GDM1 (cell line): ENCODE measurements at regions not wholly inside any gene's neighbourhood (a gene's known extent, or its start where the extent isn't known, plus 50 kb on each side); places are given as distances from the start of the nearest gene placed in this dataset.
"Not testable (repeated sequence)": the region's sequence is repeated elsewhere in the genome, so short reads cannot be mapped to it uniquely, and the experiment has no call there.

Experiments
- DNase-seq: peaks from one replicate; lab custom pipeline; 2025; lab: John Stamatoyannopoulos, UW

GRCh38 chr12:46711756-46712155 is 114.0 kb downstream of the SLC38A4 start:
- no peak for DNase-seq

GRCh38 chr12:46710125-46710743 is 115.6 kb downstream of the SLC38A4 start:
- DNase-seq, result no peak

- no peak for DNase-seq
Measured at GRCh38 chr12:46702581-46703344, 123.0 kb downstream of the SLC38A4 start.

GRCh38 chr12:46701356-46701755 is 124.4 kb downstream of the SLC38A4 start:
- DNase-seq, result no peak

GRCh38 chr12:46699986-46700385 is 125.8 kb downstream of the SLC38A4 start:
- no peak for DNase-seq

- DNase-seq, result no peak
Measured at GRCh38 chr12:46698003-46698402, 127.8 kb downstream of the SLC38A4 start.

- no peak for DNase-seq
Measured at GRCh38 chr12:46693518-46693917, 132.3 kb downstream of the SLC38A4 start.

- no peak for DNase-seq
Measured at GRCh38 chr12:46693034-46693433, 132.8 kb downstream of the SLC38A4 start.

GRCh38 chr12:46692606-46693005 is 133.2 kb downstream of the SLC38A4 start:
- no peak for DNase-seq

- no peak for DNase-seq
Measured at GRCh38 chr12:46686267-46686942, 139.4 kb downstream of the SLC38A4 start.

GRCh38 chr12:46684243-46684642 is 141.6 kb downstream of the SLC38A4 start:
- not testable (repeated sequence) for DNase-seq

GRCh38 chr12:46682148-46682547 is 143.6 kb downstream of the SLC38A4 start:
- DNase-seq, result no peak

- DNase-seq, result no peak
Measured at GRCh38 chr12:46680506-46680905, 145.3 kb downstream of the SLC38A4 start.

- DNase-seq, result no peak
Measured at GRCh38 chr12:46679754-46680153, 146.0 kb downstream of the SLC38A4 start.

GRCh38 chr12:46678426-46678825 is 147.4 kb downstream of the SLC38A4 start:
- DNase-seq, result no peak

GRCh38 chr12:46677749-46678148 is 148.0 kb downstream of the SLC38A4 start:
- DNase-seq, result no peak

GRCh38 chr12:46676797-46677520 is 148.8 kb downstream of the SLC38A4 start:
- DNase-seq, result no peak

GRCh38 chr12:46676396-46676795 is 149.4 kb downstream of the SLC38A4 start:
- DNase-seq, result no peak

- DNase-seq, result no peak
Measured at GRCh38 chr12:46675736-46676135, 150.1 kb downstream of the SLC38A4 start.

GRCh38 chr12:46674800-46675199 is 151.0 kb downstream of the SLC38A4 start:
- DNase-seq, result no peak

GRCh38 chr12:46674129-46674528 is 151.7 kb downstream of the SLC38A4 start:
- DNase-seq, result no peak

GRCh38 chr12:46671102-46671501 is 154.7 kb downstream of the SLC38A4 start:
- no peak for DNase-seq
